OCI-LY1 (cell line): ENCODE measurements at regions not wholly inside any gene's neighbourhood (a gene's known extent, or its start where the extent isn't known, plus 50 kb on each side); places are given as distances from the start of the nearest gene placed in this dataset.

Source experiments
- EZH2 ChIP-seq: fragments of 200-600 bp; sonication (generic), shearing (Covaris generic); IDR thresholded peaks from 2 replicates; pipeline ENCODE4 v1.8.0; 2017; ENCODE audit warnings: borderline replicate concordance, mixed run types, mild to moderate bottlenecking, antibody characterized with exemption, low read length, moderate library complexity, mixed read lengths
- TF ChIP-seq, protein P1 (sequence below): fragments of 200-600 bp; sonication (generic), shearing (Covaris generic); IDR thresholded peaks from 2 replicates; pipeline ENCODE4 v1.5.1; 2017; ENCODE audit warnings: mild to moderate bottlenecking, antibody characterized with exemption, low read length, moderate library complexity, mixed read lengths

DNA sequence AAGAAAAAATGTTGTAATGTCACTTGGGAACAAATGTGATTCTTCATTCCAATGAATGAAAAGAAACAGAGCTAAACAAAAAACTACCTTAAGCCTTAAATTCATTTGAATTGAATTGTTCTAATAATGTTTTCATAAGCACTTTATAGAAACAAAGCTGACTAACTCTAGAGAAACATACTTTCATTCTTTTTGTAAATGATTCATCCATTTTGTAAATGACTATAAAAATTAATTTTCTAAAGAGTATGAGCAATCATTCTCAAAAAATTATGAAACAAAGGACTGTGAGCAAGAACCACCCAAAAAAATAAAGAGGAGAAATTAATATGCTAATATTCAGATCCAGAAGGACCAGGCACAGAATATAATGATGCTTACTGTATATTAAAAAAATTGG lies 986.5 kb upstream of the CHORDC1 start:
- no peak for TF ChIP-seq EZH2
- TF ChIP-seq, protein P1, sequence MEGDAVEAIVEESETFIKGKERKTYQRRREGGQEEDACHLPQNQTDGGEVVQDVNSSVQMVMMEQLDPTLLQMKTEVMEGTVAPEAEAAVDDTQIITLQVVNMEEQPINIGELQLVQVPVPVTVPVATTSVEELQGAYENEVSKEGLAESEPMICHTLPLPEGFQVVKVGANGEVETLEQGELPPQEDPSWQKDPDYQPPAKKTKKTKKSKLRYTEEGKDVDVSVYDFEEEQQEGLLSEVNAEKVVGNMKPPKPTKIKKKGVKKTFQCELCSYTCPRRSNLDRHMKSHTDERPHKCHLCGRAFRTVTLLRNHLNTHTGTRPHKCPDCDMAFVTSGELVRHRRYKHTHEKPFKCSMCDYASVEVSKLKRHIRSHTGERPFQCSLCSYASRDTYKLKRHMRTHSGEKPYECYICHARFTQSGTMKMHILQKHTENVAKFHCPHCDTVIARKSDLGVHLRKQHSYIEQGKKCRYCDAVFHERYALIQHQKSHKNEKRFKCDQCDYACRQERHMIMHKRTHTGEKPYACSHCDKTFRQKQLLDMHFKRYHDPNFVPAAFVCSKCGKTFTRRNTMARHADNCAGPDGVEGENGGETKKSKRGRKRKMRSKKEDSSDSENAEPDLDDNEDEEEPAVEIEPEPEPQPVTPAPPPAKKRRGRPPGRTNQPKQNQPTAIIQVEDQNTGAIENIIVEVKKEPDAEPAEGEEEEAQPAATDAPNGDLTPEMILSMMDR, result no peak
